Vagina (tissue), 2 donors: ENCODE measurements at regions not wholly inside any gene's neighbourhood (a gene's known extent, or its start where the extent isn't known, plus 50 kb on each side); places are given as distances from the start of the nearest gene placed in this dataset.

Experiments used
- POLR2A ChIP-seq, 2 donors: fragments of 450-650 bp; IDR thresholded peaks; one replicate each; pipeline ENCODE4 v1.6.1; 2017; ENCODE audit warnings: antibody characterized with exemption in 2 of 2, mild to moderate bottlenecking in 2 of 2, moderate library complexity in 2 of 2
- POLR2AphosphoS5 ChIP-seq, 2 donors: sonication (generic); formaldehyde crosslinking; IDR thresholded peaks; one replicate each; pipeline ENCODE4 v1.9.0; 2017; ENCODE audit warnings: antibody characterized with exemption in 2 of 2, mild to moderate bottlenecking in 2 of 2, low read depth in 1 of 2; ENCODE audit not compliant: insufficient read depth in 1 of 2
- TF ChIP-seq, protein P1 (sequence below), 3 experiments: fragments of 450-650 bp in 2 of 3; fragments of 200-600 bp in 1 of 3; sonication (generic) in 1 of 3; IDR thresholded peaks; one replicate each; pipeline ENCODE4 v1.5.1; 2017 to 2019; ENCODE audit warnings: antibody characterized with exemption in 3 of 3, mild to moderate bottlenecking in 2 of 3, moderate library complexity in 2 of 3

DNA sequence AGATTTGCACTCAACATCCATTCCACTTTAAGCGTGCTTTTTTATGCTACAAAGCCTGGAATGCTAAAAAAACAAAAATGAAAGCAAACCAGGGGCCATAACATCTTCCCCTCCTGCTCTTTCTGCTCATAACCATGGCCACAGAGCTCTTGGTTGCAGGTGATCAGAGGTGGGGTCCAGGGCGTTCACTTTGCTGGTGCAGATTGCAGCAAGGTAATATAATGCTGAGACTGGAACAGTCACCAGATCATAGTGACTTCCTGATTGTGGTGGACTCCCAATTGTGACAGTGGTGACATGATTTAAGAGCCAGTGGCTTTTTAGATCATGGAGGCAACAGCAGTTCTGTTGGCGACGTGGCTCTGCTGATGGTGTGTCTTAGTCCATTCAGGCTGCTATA, 115.0 kb upstream of the CPM start:
- TF ChIP-seq, protein P1, sequence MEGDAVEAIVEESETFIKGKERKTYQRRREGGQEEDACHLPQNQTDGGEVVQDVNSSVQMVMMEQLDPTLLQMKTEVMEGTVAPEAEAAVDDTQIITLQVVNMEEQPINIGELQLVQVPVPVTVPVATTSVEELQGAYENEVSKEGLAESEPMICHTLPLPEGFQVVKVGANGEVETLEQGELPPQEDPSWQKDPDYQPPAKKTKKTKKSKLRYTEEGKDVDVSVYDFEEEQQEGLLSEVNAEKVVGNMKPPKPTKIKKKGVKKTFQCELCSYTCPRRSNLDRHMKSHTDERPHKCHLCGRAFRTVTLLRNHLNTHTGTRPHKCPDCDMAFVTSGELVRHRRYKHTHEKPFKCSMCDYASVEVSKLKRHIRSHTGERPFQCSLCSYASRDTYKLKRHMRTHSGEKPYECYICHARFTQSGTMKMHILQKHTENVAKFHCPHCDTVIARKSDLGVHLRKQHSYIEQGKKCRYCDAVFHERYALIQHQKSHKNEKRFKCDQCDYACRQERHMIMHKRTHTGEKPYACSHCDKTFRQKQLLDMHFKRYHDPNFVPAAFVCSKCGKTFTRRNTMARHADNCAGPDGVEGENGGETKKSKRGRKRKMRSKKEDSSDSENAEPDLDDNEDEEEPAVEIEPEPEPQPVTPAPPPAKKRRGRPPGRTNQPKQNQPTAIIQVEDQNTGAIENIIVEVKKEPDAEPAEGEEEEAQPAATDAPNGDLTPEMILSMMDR (IDR thresholded peaks at IDR 0.05) = no peak
- no peak for TF ChIP-seq POLR2A (IDR thresholded peaks at IDR 0.05)
- no peak for TF ChIP-seq POLR2AphosphoS5 (IDR thresholded peaks at IDR 0.05; ENCODE audit: insufficient read depth in 1 of 2, low read depth in 1 of 2)
